ENCODE measurements at regions not wholly inside any gene's neighbourhood (a gene's known extent, or its start where the extent isn't known, plus 50 kb on each side); places are given as distances from the start of the nearest gene placed in this dataset.

- ChIA-PET POLR2A (no interaction called here), CTCF (interaction anchor here (1.0 kb wide), 1 partner anchor 45 kb away, joined by 3 read pairs; no protein-coding TSS in a partner anchor)
- H3K4me3 ChIP-seq (ENCODE audit: low read depth in 2 of 2, low read length in 1 of 2): no peak overlapping the region
- no peak overlapping the region for H3K9ac ChIP-seq
- H4K20me1 ChIP-seq (ENCODE audit: insufficient read depth): no peaks in the 10 kb centered on the region
- H3K79me2 ChIP-seq (ENCODE audit: insufficient read depth): no peaks in the 10 kb centered on the region
- H3K4me2 ChIP-seq: no peak overlapping the region
- H3K4me1 ChIP-seq (ENCODE audit: control insufficient read depth in 1 of 2, insufficient read depth in 2 of 2, low read depth in 1 of 2, low read length in 1 of 2): no peaks in the 10 kb centered on the region
- peaks cover 14% of the 10 kb centered on the region for H3K27me3 ChIP-seq (ENCODE audit: insufficient read depth)
- H2AFZ ChIP-seq (ENCODE audit: low read depth): no peak overlapping the region
- no peaks in the 10 kb centered on the region for H3K36me3 ChIP-seq (replicated peaks in 1 of 2; ENCODE audit: control insufficient read depth in 1 of 2, insufficient read depth in 2 of 2, low read length in 1 of 2)
- no peaks in the 10 kb centered on the region for H3K9me3 ChIP-seq
- no peaks in the 10 kb centered on the region for H3F3A ChIP-seq (replicated peaks; ENCODE audit: insufficient read depth)
- TF ChIP-seq RAD21 (IDR thresholded peaks at IDR 0.05; ENCODE audit: low read length) (no peak), RCOR1 (IDR thresholded peaks at IDR 0.05; ENCODE audit: low read length) (no peak), JUND (IDR thresholded peaks at IDR 0.05) (no peak), MEF2A (IDR thresholded peaks at IDR 0.05; ENCODE audit: borderline replicate concordance, low read depth) (no peak), ELF1 (IDR thresholded peaks at IDR 0.05) (no peak), TAF1 (IDR thresholded peaks at IDR 0.05; ENCODE audit: borderline replicate concordance, low read depth, low read length) (no peak), FOSL2 (IDR thresholded peaks at IDR 0.05; ENCODE audit: borderline replicate concordance, low read depth) (no peak), ZBTB33 (IDR thresholded peaks at IDR 0.05; ENCODE audit: borderline replicate concordance, low read depth) (no peak), SMC3 (IDR thresholded peaks at IDR 0.05; ENCODE audit: low read depth, low read length) (no peak), TEAD4 (IDR thresholded peaks at IDR 0.05; ENCODE audit: borderline replicate concordance, insufficient read depth) (no peak), POLR2AphosphoS5 (IDR thresholded peaks at IDR 0.05; ENCODE audit: low read depth, low read length) (no peak), CHD2 (IDR thresholded peaks at IDR 0.05; ENCODE audit: low read length, partially characterized antibody) (no peak), MAX (IDR thresholded peaks at IDR 0.05; ENCODE audit: low read depth) (no peak)
- TF ChIP-seq, protein P1, sequence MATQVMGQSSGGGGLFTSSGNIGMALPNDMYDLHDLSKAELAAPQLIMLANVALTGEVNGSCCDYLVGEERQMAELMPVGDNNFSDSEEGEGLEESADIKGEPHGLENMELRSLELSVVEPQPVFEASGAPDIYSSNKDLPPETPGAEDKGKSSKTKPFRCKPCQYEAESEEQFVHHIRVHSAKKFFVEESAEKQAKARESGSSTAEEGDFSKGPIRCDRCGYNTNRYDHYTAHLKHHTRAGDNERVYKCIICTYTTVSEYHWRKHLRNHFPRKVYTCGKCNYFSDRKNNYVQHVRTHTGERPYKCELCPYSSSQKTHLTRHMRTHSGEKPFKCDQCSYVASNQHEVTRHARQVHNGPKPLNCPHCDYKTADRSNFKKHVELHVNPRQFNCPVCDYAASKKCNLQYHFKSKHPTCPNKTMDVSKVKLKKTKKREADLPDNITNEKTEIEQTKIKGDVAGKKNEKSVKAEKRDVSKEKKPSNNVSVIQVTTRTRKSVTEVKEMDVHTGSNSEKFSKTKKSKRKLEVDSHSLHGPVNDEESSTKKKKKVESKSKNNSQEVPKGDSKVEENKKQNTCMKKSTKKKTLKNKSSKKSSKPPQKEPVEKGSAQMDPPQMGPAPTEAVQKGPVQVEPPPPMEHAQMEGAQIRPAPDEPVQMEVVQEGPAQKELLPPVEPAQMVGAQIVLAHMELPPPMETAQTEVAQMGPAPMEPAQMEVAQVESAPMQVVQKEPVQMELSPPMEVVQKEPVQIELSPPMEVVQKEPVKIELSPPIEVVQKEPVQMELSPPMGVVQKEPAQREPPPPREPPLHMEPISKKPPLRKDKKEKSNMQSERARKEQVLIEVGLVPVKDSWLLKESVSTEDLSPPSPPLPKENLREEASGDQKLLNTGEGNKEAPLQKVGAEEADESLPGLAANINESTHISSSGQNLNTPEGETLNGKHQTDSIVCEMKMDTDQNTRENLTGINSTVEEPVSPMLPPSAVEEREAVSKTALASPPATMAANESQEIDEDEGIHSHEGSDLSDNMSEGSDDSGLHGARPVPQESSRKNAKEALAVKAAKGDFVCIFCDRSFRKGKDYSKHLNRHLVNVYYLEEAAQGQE (IDR thresholded peaks at IDR 0.05; ENCODE audit: low read depth, low read length): no peak
- TF ChIP-seq, protein P2, sequence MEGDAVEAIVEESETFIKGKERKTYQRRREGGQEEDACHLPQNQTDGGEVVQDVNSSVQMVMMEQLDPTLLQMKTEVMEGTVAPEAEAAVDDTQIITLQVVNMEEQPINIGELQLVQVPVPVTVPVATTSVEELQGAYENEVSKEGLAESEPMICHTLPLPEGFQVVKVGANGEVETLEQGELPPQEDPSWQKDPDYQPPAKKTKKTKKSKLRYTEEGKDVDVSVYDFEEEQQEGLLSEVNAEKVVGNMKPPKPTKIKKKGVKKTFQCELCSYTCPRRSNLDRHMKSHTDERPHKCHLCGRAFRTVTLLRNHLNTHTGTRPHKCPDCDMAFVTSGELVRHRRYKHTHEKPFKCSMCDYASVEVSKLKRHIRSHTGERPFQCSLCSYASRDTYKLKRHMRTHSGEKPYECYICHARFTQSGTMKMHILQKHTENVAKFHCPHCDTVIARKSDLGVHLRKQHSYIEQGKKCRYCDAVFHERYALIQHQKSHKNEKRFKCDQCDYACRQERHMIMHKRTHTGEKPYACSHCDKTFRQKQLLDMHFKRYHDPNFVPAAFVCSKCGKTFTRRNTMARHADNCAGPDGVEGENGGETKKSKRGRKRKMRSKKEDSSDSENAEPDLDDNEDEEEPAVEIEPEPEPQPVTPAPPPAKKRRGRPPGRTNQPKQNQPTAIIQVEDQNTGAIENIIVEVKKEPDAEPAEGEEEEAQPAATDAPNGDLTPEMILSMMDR (IDR thresholded peaks at IDR 0.05): no peak
- H3K27ac ChIP-seq (ENCODE audit: low read depth in 2 of 2, low read length in 1 of 2): no peak overlapping the region
- no peak for DNase-seq
- no peaks in the 10 kb centered on the region for H3K9me2 ChIP-seq
- WGBS (ENCODE audit: low lambda C conversion rate): 4% methylated on average over 12 of the region's 13 CpGs
Measured at GRCh38 chr12:4082809-4083403, 190.7 kb upstream of the CCND2 start.
